H1 (cell line): ENCODE measurements at regions not wholly inside any gene's neighbourhood (a gene's known extent, or its start where the extent isn't known, plus 50 kb on each side); places are given as distances from the start of the nearest gene placed in this dataset.

ENCODE experiments used
- CTCF ChIA-PET: fragments of 300-600 bp; sonication (Branson Sonifier 250); formaldehyde crosslinking; loops from one replicate; lab custom pipeline; 2021; ENCODE audit not compliant: partially characterized antibody; lab: Charles Lee
- POLR2A ChIA-PET: fragments of 300-600 bp; sonication (Branson Sonifier 250); formaldehyde crosslinking; loops from one replicate; lab custom pipeline; 2021; ENCODE audit warnings: inconsistent platforms; ENCODE audit not compliant: partially characterized antibody; lab: Charles Lee
- DNase-seq, 2 experiments: peaks; one replicate each; pipeline versions ENCODE4 v3.0.0 to v3.0.0-alpha.2; 2010 to 2022; ENCODE audit warnings: low spot score in 2 of 2, low read depth in 1 of 2, mixed read lengths in 1 of 2
- FAIRE-seq: peaks from 2 replicates; lab custom pipeline; 2011; peaks lifted over from hg19 to GRCh38; lab: Jason Lieb, UNC
- H2AFZ ChIP-seq: 2 replicates; pipeline ENCODE4 v1.8.1; 2012; ENCODE audit warnings: low read length, inconsistent platforms
- H2AK5ac ChIP-seq: 2 replicates; pipeline ENCODE4 v1.6.1; 2013; ENCODE audit warnings: low read depth, low read length
- H2BK120ac ChIP-seq: replicated peaks from 2 replicates; pipeline ENCODE3; 2013; ENCODE audit warnings: low read depth, low read length, inconsistent platforms
- H2BK12ac ChIP-seq: 2 replicates; pipeline ENCODE4 v1.6.1; 2013; ENCODE audit warnings: low read depth, low read length
- H2BK15ac ChIP-seq: 2 replicates; pipeline ENCODE4 v1.6.1; 2013; ENCODE audit warnings: low read length
- H2BK20ac ChIP-seq: 2 replicates; pipeline ENCODE4 v1.6.1; 2013; ENCODE audit warnings: low read length
- H2BK5ac ChIP-seq: 2 replicates; pipeline ENCODE4 v1.6.1; 2013; ENCODE audit warnings: low read depth, low read length
- H3K14ac ChIP-seq: 2 replicates; pipeline ENCODE4 v1.6.1; 2013; ENCODE audit warnings: inconsistent platforms; ENCODE audit not compliant: insufficient read length
- H3K18ac ChIP-seq: 2 replicates; pipeline ENCODE4 v1.6.1; 2013; ENCODE audit warnings: low read length; ENCODE audit errors: extremely low read depth
- H3K23ac ChIP-seq: 2 replicates; pipeline ENCODE4 v1.6.1; 2013; ENCODE audit warnings: inconsistent platforms; ENCODE audit not compliant: insufficient read length
- H3K23me2 ChIP-seq: 2 replicates; pipeline ENCODE4 v1.6.1; 2013; ENCODE audit warnings: low read depth, low read length
- H3K27ac ChIP-seq: 2 replicates; pipeline ENCODE4 v1.6.1; 2011; ENCODE audit warnings: low read depth, low read length, inconsistent platforms
- H3K27me3 ChIP-seq, 4 experiments: replicated peaks in 1 of 4; 1 replicate in 1 of 4; 2 replicates in 3 of 4; pipeline versions ENCODE4 v1.6.1 to v1.8.1; 2011 to 2013; ENCODE audit warnings: low read length in 3 of 4, mild to moderate bottlenecking in 3 of 4, inconsistent platforms in 2 of 4, mixed read lengths in 2 of 4, moderate library complexity in 1 of 4; ENCODE audit not compliant: control insufficient read depth in 3 of 4, insufficient read depth in 3 of 4; ENCODE audit errors: extremely low read depth in 1 of 4
- H3K36me3 ChIP-seq, 4 experiments: 2 replicates each; pipeline versions ENCODE4 v1.6.1 to v1.8.1; 2011 to 2013; ENCODE audit warnings: mild to moderate bottlenecking in 4 of 4, low read length in 3 of 4, moderate library complexity in 2 of 4, control low read depth in 1 of 4, inconsistent platforms in 1 of 4; ENCODE audit not compliant: insufficient read depth in 4 of 4, control insufficient read depth in 2 of 4
- H3K4ac ChIP-seq: replicated peaks from 2 replicates; pipeline ENCODE3; 2013; ENCODE audit warnings: low read length, low read depth, mixed read lengths, inconsistent platforms; ENCODE audit not compliant: insufficient read length
- H3K4me1 ChIP-seq, 4 experiments: replicated peaks in 1 of 4; 1 replicate in 1 of 4; 2 replicates in 3 of 4; pipeline versions ENCODE4 v1.6.1 to v1.8.1; 2011 to 2013; ENCODE audit warnings: low read length in 3 of 4, inconsistent platforms in 2 of 4, mixed read lengths in 1 of 4; ENCODE audit not compliant: insufficient read depth in 4 of 4, control insufficient read depth in 3 of 4
- H3K4me2 ChIP-seq, 2 experiments: 2 replicates each; pipeline versions ENCODE4 v1.6.1 to v1.8.1; 2011 to 2013; ENCODE audit warnings: low read depth in 2 of 2, low read length in 2 of 2, control low read depth in 1 of 2, inconsistent platforms in 1 of 2, mild to moderate bottlenecking in 1 of 2; ENCODE audit not compliant: insufficient read depth in 1 of 2
- H3K4me3 ChIP-seq, 4 experiments: fragments of 200-600, 300-600 bp in 1 of 4; sonication (generic), shearing (Covaris generic), sonication (Bioruptor Twin) in 1 of 4; 2 replicates each; pipeline versions ENCODE4 v1.5.1 to v1.8.1; 2011 to 2016; ENCODE audit warnings: low read length in 4 of 4, low read depth in 3 of 4, control low read depth in 2 of 4, inconsistent platforms in 2 of 4, mild to moderate bottlenecking in 2 of 4, mixed read lengths in 1 of 4, moderate library complexity in 1 of 4; ENCODE audit not compliant: insufficient read depth in 2 of 4; ENCODE audit errors: extremely low read depth in 1 of 4
- H3K56ac ChIP-seq: replicated peaks from 2 replicates; pipeline ENCODE3; 2013; ENCODE audit warnings: low read depth, mild to moderate bottlenecking, mixed read lengths, low read length, inconsistent platforms; ENCODE audit not compliant: insufficient read length
- H3K79me1 ChIP-seq: 2 replicates; pipeline ENCODE4 v1.6.1; 2013; ENCODE audit warnings: low read depth, low read length, control low read depth
- H3K79me2 ChIP-seq, 2 experiments: 2 replicates each; pipeline versions ENCODE4 v1.6.1 to v1.8.1; 2012 to 2013; ENCODE audit warnings: low read length in 2 of 2, mild to moderate bottlenecking in 2 of 2, inconsistent platforms in 1 of 2; ENCODE audit not compliant: insufficient read depth in 2 of 2, control insufficient read depth in 1 of 2
- H3K9ac ChIP-seq, 4 experiments: replicated peaks in 1 of 4; 1 replicate in 1 of 4; 2 replicates in 3 of 4; pipeline versions ENCODE4 v1.6.1 to v1.8.1; 2011 to 2013; ENCODE audit warnings: low read depth in 3 of 4, low read length in 3 of 4, control low read depth in 2 of 4, mild to moderate bottlenecking in 2 of 4, moderate library complexity in 2 of 4, inconsistent platforms in 1 of 4; ENCODE audit errors: extremely low read depth in 1 of 4
- H3K9me3 ChIP-seq, 2 experiments: 2 replicates each; pipeline versions ENCODE4 v1.6.1 to v1.8.1; 2012 to 2013; ENCODE audit warnings: mild to moderate bottlenecking in 2 of 2, moderate library complexity in 2 of 2, control low read depth in 1 of 2, inconsistent platforms in 1 of 2, low read depth in 1 of 2, low read length in 1 of 2, mixed read lengths in 1 of 2; ENCODE audit not compliant: insufficient read depth in 2 of 2
- H4K20me1 ChIP-seq, 2 experiments: replicated peaks in 1 of 2; 2 replicates each; pipeline versions ENCODE3 to v1.8.1; 2011 to 2013; ENCODE audit warnings: inconsistent platforms in 2 of 2, low read length in 2 of 2, mild to moderate bottlenecking in 1 of 2; ENCODE audit not compliant: insufficient read depth in 2 of 2, control insufficient read depth in 1 of 2
- H4K5ac ChIP-seq: 2 replicates; pipeline ENCODE4 v1.6.1; 2013; ENCODE audit warnings: low read length, low read depth, mixed read lengths, inconsistent platforms; ENCODE audit not compliant: insufficient read length
- H4K8ac ChIP-seq: 2 replicates; pipeline ENCODE4 v1.8.0; 2013; ENCODE audit warnings: mild to moderate bottlenecking, moderate library complexity, low read length, inconsistent platforms; ENCODE audit not compliant: insufficient read depth; ENCODE audit errors: extremely low read depth
- H4K91ac ChIP-seq: replicated peaks from 2 replicates; pipeline ENCODE3; 2013; ENCODE audit warnings: low read length, mixed read lengths, inconsistent platforms; ENCODE audit not compliant: insufficient read length
- ASH2L ChIP-seq: fragments of 200-600, 300-600 bp; sonication (generic); IDR thresholded peaks from one replicate; pipeline ENCODE4 v1.7.1; 2017; ENCODE audit warnings: low read length
- CBX8 ChIP-seq: fragments of 300-800, 300-1000 bp; sonication (generic); IDR thresholded peaks from 2 replicates; pipeline ENCODE4 v1.7.1; 2016; ENCODE audit warnings: low read depth, low read length, borderline replicate concordance
- EP300 ChIP-seq, 2 experiments: IDR thresholded peaks; 1 replicate in 1 of 2; 2 replicates in 1 of 2; pipeline ENCODE4 v1.6.1; 2011 to 2012; ENCODE audit warnings: low read depth in 2 of 2, low read length in 2 of 2, mild to moderate bottlenecking in 2 of 2, borderline replicate concordance in 1 of 2, inconsistent platforms in 1 of 2, moderate library complexity in 1 of 2
- GTF2F1 ChIP-seq: IDR thresholded peaks from 2 replicates; pipeline ENCODE4 v1.6.1; 2012; ENCODE audit warnings: low read depth, low read length, improper control_type of control experiment, borderline replicate concordance
- KDM4A ChIP-seq: IDR thresholded peaks from one replicate; pipeline ENCODE4 v1.7.1; 2012; ENCODE audit warnings: low read depth, mild to moderate bottlenecking, moderate library complexity, low read length, inconsistent platforms; ENCODE audit not compliant: severe bottlenecking
- KDM5A ChIP-seq: fragments of 200-600 bp; IDR thresholded peaks from 2 replicates; pipeline ENCODE4 v1.7.1; 2012; ENCODE audit warnings: mild to moderate bottlenecking, low read length, inconsistent platforms, mixed read lengths
- POLR2A ChIP-seq, 2 experiments: IDR thresholded peaks; 1 replicate in 1 of 2; 2 replicates in 1 of 2; pipeline ENCODE4 v1.6.1; 2011; ENCODE audit warnings: low read depth in 2 of 2, low read length in 2 of 2, mild to moderate bottlenecking in 2 of 2; ENCODE audit errors: control extremely low read depth in 1 of 2
- RAD21 ChIP-seq, 2 experiments: IDR thresholded peaks in 1 of 2; conservative IDR thresholded peaks in 1 of 2; 2 replicates each; pipeline ENCODE4 v1.6.1; 2011; ENCODE audit warnings: low read depth in 2 of 2, low read length in 2 of 2, improper control_type of control experiment in 1 of 2, inconsistent platforms in 1 of 2, mild to moderate bottlenecking in 1 of 2, moderate library complexity in 1 of 2
- TCF12 ChIP-seq: IDR thresholded peaks from 2 replicates; pipeline ENCODE4 v1.6.1; 2011; ENCODE audit warnings: low read depth, mild to moderate bottlenecking, low read length
- WGBS, 2 experiments: shearing (Covaris generic) in 1 of 2; methylation state at CpG; one replicate each; pipeline versions ENCODE4 v1.1.6 to v1.1.7; 2013 to 2015; ENCODE audit warnings: low lambda C conversion rate in 2 of 2, mixed read lengths in 2 of 2, inconsistent platforms in 1 of 2, low coverage in 1 of 2, missing lambda C conversion rate in 1 of 2; ENCODE audit not compliant: insufficient replicate concordance in 2 of 2, insufficient coverage in 1 of 2, insufficient read length in 1 of 2; ENCODE audit errors: extremely low coverage in 1 of 2, missing lambda C conversion rate in 1 of 2; 5-methylcytosine and 5-hydroxymethylcytosine counted together

DNA sequence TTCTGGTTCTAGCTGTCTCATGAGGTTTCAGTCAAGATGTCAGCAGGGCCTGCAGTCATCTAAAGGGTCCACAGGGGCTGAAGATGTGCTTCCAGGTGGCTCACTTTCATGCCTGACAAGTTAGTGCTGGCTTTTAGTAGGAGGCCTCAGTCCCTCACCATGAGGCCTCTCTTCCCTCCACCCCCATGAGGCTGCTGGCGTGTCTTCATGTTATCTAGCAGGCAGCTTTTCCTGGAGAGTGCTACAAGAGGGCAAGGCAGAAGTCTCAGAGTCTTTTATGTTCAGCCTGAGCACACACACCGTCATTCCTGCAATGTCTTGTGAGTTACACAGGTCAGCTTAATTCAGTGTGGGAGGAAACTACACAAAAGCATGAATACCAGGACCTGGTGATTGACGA, 769.9 kb downstream of the HDGFL1 start:
- H3K27ac ChIP-seq, result no peak overlapping the region
- 91% methylated on average over 3 of the region's 3 CpGs; no CpG with 5 or more reads in 1 of the 2 experiments for WGBS, 2 experiments
- H3K4me1 ChIP-seq, result no peaks in the 10 kb centered on the region
- POLR2A ChIA-PET, result no interaction called here
- H3K4me2 ChIP-seq, result no peak overlapping the region
- H3K4ac ChIP-seq, result no peak overlapping the region
- no peak overlapping the region for H3K4me3 ChIP-seq
- H3K18ac ChIP-seq, result no peak overlapping the region
- no peaks in the 10 kb centered on the region for H3K79me2 ChIP-seq
- no peaks in the 10 kb centered on the region for H3K36me3 ChIP-seq
- no peak overlapping the region for H4K8ac ChIP-seq
- no peaks in the 10 kb centered on the region for H3K23me2 ChIP-seq
- H3K14ac ChIP-seq, result no peak overlapping the region
- no peak overlapping the region for H4K5ac ChIP-seq
- no peaks in the 10 kb centered on the region for H3K9me3 ChIP-seq
- no peak for TF ChIP-seq KDM4A
- no peak for TF ChIP-seq RAD21 (IDR thresholded peaks at IDR 0.05 in 1 of 2, conservative IDR thresholded peaks at IDR 0.05 in 1 of 2; ENCODE audit: low read depth in 2 of 2, low read length in 2 of 2)
- no peak for TF ChIP-seq TCF12
- TF ChIP-seq ASH2L, result no peak
- no peak for TF ChIP-seq EP300 (IDR thresholded peaks at IDR 0.05; ENCODE audit: borderline replicate concordance in 1 of 2, low read depth in 2 of 2, low read length in 2 of 2)
- no peak for TF ChIP-seq GTF2F1
- no peak for TF ChIP-seq POLR2A (IDR thresholded peaks at IDR 0.05; ENCODE audit: control extremely low read depth in 1 of 2, low read depth in 2 of 2, low read length in 2 of 2)
- TF ChIP-seq KDM5A, result no peak
- TF ChIP-seq CBX8, result no peak
- TF ChIP-seq, all 59 proteins: peak for 0
- H3K9ac ChIP-seq, result no peak overlapping the region
- no peak overlapping the region for H2BK12ac ChIP-seq
- no peaks in the 10 kb centered on the region for H3K79me1 ChIP-seq
- no peak overlapping the region for H3K23ac ChIP-seq
- no peak overlapping the region for H2BK15ac ChIP-seq
- H2BK20ac ChIP-seq, result no peak overlapping the region
- H2AFZ ChIP-seq, result no peak overlapping the region
- no peaks in the 10 kb centered on the region for H3K27me3 ChIP-seq
- H4K20me1 ChIP-seq, result no peaks in the 10 kb centered on the region
- no peak overlapping the region for H4K91ac ChIP-seq
- no peak for DNase-seq
- FAIRE-seq, result no peak
- CTCF ChIA-PET, result no interaction called here
- no peak overlapping the region for H2BK120ac ChIP-seq
- H3K56ac ChIP-seq, result no peak overlapping the region
- no peak overlapping the region for H2AK5ac ChIP-seq
- no peak overlapping the region for H2BK5ac ChIP-seq
